HCT116 (cell line): ENCODE measurements at regions not wholly inside any gene's neighbourhood (a gene's known extent, or its start where the extent isn't known, plus 50 kb on each side); places are given as distances from the start of the nearest gene placed in this dataset.

Experiments used
- ATAC-seq: fragments of 200-7000 bp; cut with Tn5 transposase; 2 replicates; pipeline ENCODE4 v1.9.1; 2020; ENCODE audit warnings: mild to moderate bottlenecking, moderate library complexity
- BruUV-seq: library from RNA; stranded (reverse); fragments of 400-500 nt; replicated peaks from 2 replicates; lab custom pipeline; 2021; lab: Mats Ljungman, UMichigan
- CTCF ChIA-PET: fragments of 300-600 bp; sonication (Branson Sonifier 250); formaldehyde crosslinking; loops from one replicate; lab custom pipeline; 2021; ENCODE audit warnings: antibody characterized with exemption; lab: Charles Lee
- POLR2A ChIA-PET: fragments of 300-600, 350-600 bp; sonication (Branson Sonifier 250); formaldehyde crosslinking; loops from one replicate; lab custom pipeline; 2021; ENCODE audit warnings: antibody characterized with exemption; lab: Charles Lee
- RAD21 ChIA-PET, 2 experiments: fragments of 300-600 bp; sonication (Branson Sonifier 250); formaldehyde crosslinking; loops; one replicate each; lab custom pipeline; 2023; ENCODE audit warnings: low total read pairs in 2 of 2; ENCODE audit not compliant: uncharacterized antibody in 2 of 2, unreplicated experiment in 2 of 2, low non-redundant PET in 1 of 2; lab: Charles Lee
- DNase-seq: peaks from one replicate; pipeline ENCODE4 v3.0.0-alpha.2; 2010; ENCODE audit warnings: low read depth, low spot score
- H2AFZ ChIP-seq: fragments of 200-600 bp; shearing (Covaris generic), sonication (generic); 2 replicates; pipeline ENCODE4 v1.6.1; 2017; ENCODE audit warnings: low read depth, mixed run types, mixed read lengths, antibody characterized with exemption, low read length; ENCODE audit not compliant: poor library complexity, severe bottlenecking
- H3K27ac ChIP-seq: 2 replicates; pipeline ENCODE4 v1.5.1; 2012; ENCODE audit warnings: low read depth, low read length
- H3K27me3 ChIP-seq: fragments of 200-600 bp; sonication (generic); 2 replicates; pipeline ENCODE4 v1.6.1; 2016; ENCODE audit warnings: mixed run types, low read length, mixed read lengths; ENCODE audit not compliant: insufficient read depth
- H3K36me3 ChIP-seq, 2 experiments: fragments of 200-500 bp in 1 of 2; fragments of 200-600 bp in 1 of 2; sonication (Bioruptor generic) in 1 of 2; sonication (generic) in 1 of 2; 2 replicates each; pipeline versions ENCODE4 v1.5.1 to v1.6.1; 2014 to 2016; ENCODE audit warnings: low read length in 2 of 2, inconsistent platforms in 1 of 2, mixed read lengths in 1 of 2, mixed run types in 1 of 2; ENCODE audit not compliant: insufficient read depth in 2 of 2, control insufficient read depth in 1 of 2
- H3K4me1 ChIP-seq, 2 experiments: fragments of 200-600 bp in 1 of 2; sonication (generic) in 1 of 2; 2 replicates each; pipeline versions ENCODE4 v1.5.1 to v1.6.1; 2012 to 2017; ENCODE audit warnings: low read length in 2 of 2, inconsistent platforms in 1 of 2, mild to moderate bottlenecking in 1 of 2, mixed read lengths in 1 of 2, mixed run types in 1 of 2, moderate library complexity in 1 of 2; ENCODE audit not compliant: insufficient read depth in 2 of 2, control insufficient read depth in 1 of 2
- H3K4me2 ChIP-seq: fragments of 200-600 bp; sonication (generic); 2 replicates; pipeline ENCODE4 v1.6.1; 2017; ENCODE audit warnings: mixed run types, low read length, mixed read lengths
- H3K4me3 ChIP-seq, 2 experiments: fragments of 200-600 bp in 1 of 2; sonication (generic) in 1 of 2; replicated peaks in 1 of 2; 2 replicates each; pipeline ENCODE4 v1.5.1; 2011 to 2016; ENCODE audit warnings: low read length in 2 of 2, control low read depth in 1 of 2, low read depth in 1 of 2, mild to moderate bottlenecking in 1 of 2, mixed read lengths in 1 of 2, mixed run types in 1 of 2
- H3K79me2 ChIP-seq: fragments of 200-600 bp; sonication (generic); 2 replicates; pipeline ENCODE4 v1.6.1; 2017; ENCODE audit warnings: mild to moderate bottlenecking, mixed run types, low read length, moderate library complexity, mixed read lengths; ENCODE audit not compliant: insufficient read depth
- H3K9ac ChIP-seq: fragments of 200-600 bp; sonication (generic); 2 replicates; pipeline ENCODE4 v1.6.1; 2016; ENCODE audit warnings: low read length, mixed read lengths
- H3K9me2 ChIP-seq: fragments of 200-600 bp; sonication (generic), shearing (Covaris generic); 2 replicates; pipeline ENCODE4 v1.6.1; 2017; ENCODE audit warnings: mixed run types, mild to moderate bottlenecking, moderate library complexity; ENCODE audit not compliant: insufficient read depth
- H3K9me3 ChIP-seq, 2 experiments: fragments of 200-500 bp in 1 of 2; fragments of 200-600 bp in 1 of 2; sonication (Bioruptor generic) in 1 of 2; sonication (generic) in 1 of 2; 2 replicates each; pipeline ENCODE4 v1.6.1; 2014 to 2017; ENCODE audit warnings: low read length in 2 of 2, mixed read lengths in 2 of 2, inconsistent platforms in 1 of 2, low read depth in 1 of 2, mild to moderate bottlenecking in 1 of 2, mixed run types in 1 of 2, moderate library complexity in 1 of 2; ENCODE audit not compliant: control insufficient read depth in 1 of 2, insufficient read depth in 1 of 2
- H4K20me1 ChIP-seq: fragments of 200-600 bp; sonication (generic), shearing (Covaris generic); 2 replicates; pipeline ENCODE4 v1.6.1; 2017; ENCODE audit warnings: mixed run types, mild to moderate bottlenecking, moderate library complexity; ENCODE audit not compliant: insufficient read depth
- ATF3 ChIP-seq: IDR thresholded peaks from 2 replicates; pipeline ENCODE4 v1.6.1; 2012
- CBX3 ChIP-seq: IDR thresholded peaks from 2 replicates; pipeline ENCODE4 v1.6.1; 2012; ENCODE audit warnings: low read depth
- CEBPB ChIP-seq: IDR thresholded peaks from 2 replicates; pipeline ENCODE4 v1.6.1; 2012; ENCODE audit warnings: low read depth
- CTCF ChIP-seq, 3 experiments: fragments of 200-600 bp in 1 of 3; sonication (generic) in 1 of 3; IDR thresholded peaks in 2 of 3; conservative IDR thresholded peaks in 1 of 3; 2 replicates each; pipeline ENCODE4 v1.5.1; 2012 to 2017; ENCODE audit warnings: low read depth in 2 of 3, low read length in 2 of 3, antibody characterized with exemption in 1 of 3, borderline replicate concordance in 1 of 3, control low read depth in 1 of 3, mild to moderate bottlenecking in 1 of 3, mixed read lengths in 1 of 3, mixed run types in 1 of 3, moderate library complexity in 1 of 3; ENCODE audit not compliant: insufficient read depth in 1 of 3
- EGR1 ChIP-seq: IDR thresholded peaks from 2 replicates; pipeline ENCODE4 v1.6.1; 2012; ENCODE audit warnings: low read depth
- EZH2 ChIP-seq: fragments of 200-600 bp; sonication (generic); IDR thresholded peaks from 2 replicates; pipeline ENCODE4 v1.6.1; 2017; ENCODE audit warnings: antibody characterized with exemption, mixed run types
- EZH2phosphoT487 ChIP-seq: fragments of 200-600 bp; IDR thresholded peaks from 2 replicates; pipeline ENCODE4 v1.6.1; 2018; ENCODE audit warnings: antibody characterized with exemption, borderline replicate concordance
- POLR2A ChIP-seq: IDR thresholded peaks from 2 replicates; pipeline ENCODE4 v1.7.0; 2011; ENCODE audit warnings: borderline replicate concordance; ENCODE audit not compliant: insufficient read depth, insufficient read length; ENCODE audit errors: extremely low read depth
- POLR2AphosphoS5 ChIP-seq: IDR thresholded peaks from 2 replicates; pipeline ENCODE4 v1.6.1; 2011; ENCODE audit warnings: mild to moderate bottlenecking, low read depth, low read length, moderate library complexity
- RAD21 ChIP-seq: IDR thresholded peaks from 2 replicates; pipeline ENCODE4 v1.6.1; 2012; ENCODE audit warnings: low read depth, mild to moderate bottlenecking
- REST ChIP-seq: IDR thresholded peaks from 2 replicates; pipeline ENCODE4 v1.6.1; 2012; ENCODE audit warnings: low read depth
- SIN3A ChIP-seq: IDR thresholded peaks from 2 replicates; pipeline ENCODE4 v1.6.1; 2012; ENCODE audit warnings: low read depth
- SP1 ChIP-seq: IDR thresholded peaks from 2 replicates; pipeline ENCODE4 v1.6.1; 2012; ENCODE audit warnings: low read depth
- SRF ChIP-seq: IDR thresholded peaks from 2 replicates; pipeline ENCODE4 v1.6.1; 2012; ENCODE audit warnings: low read depth
- TCF7L2 ChIP-seq: IDR thresholded peaks from 2 replicates; pipeline ENCODE4 v1.7.0; 2011; ENCODE audit warnings: borderline replicate concordance, inconsistent platforms; ENCODE audit not compliant: insufficient read depth, insufficient read length; ENCODE audit errors: extremely low read depth
- YY1 ChIP-seq: IDR thresholded peaks from 2 replicates; pipeline ENCODE4 v1.6.1; 2011; ENCODE audit warnings: low read length, low read depth, moderate library complexity, mild to moderate bottlenecking; ENCODE audit not compliant: insufficient replicate concordance; ENCODE audit errors: extremely low read depth
- ZBTB33 ChIP-seq: IDR thresholded peaks from 2 replicates; pipeline ENCODE4 v1.6.1; 2011; ENCODE audit warnings: mild to moderate bottlenecking, low read length, moderate library complexity; ENCODE audit not compliant: insufficient replicate concordance; ENCODE audit errors: extremely low read depth
- ZFX ChIP-seq: fragments of 450-650 bp; IDR thresholded peaks from 2 replicates; pipeline ENCODE4 v1.6.1; 2017
- ZNF274 ChIP-seq: fragments of 200-500 bp; sonication (Bioruptor generic); IDR thresholded peaks from 2 replicates; pipeline ENCODE4 v1.6.1; 2014; ENCODE audit warnings: mild to moderate bottlenecking, low read depth, low read length, inconsistent platforms
- intact Hi-C: fragments of 100-400 bp; cut with micrococcal nuclease; formaldehyde crosslinking; loops from 2 replicates; pipeline ENCODE4 v1.10.0; 2022

- no peaks in the 10 kb centered on the region for H3K9me3 ChIP-seq
- TF ChIP-seq SIN3A (no peak), CEBPB (no peak), EZH2 (no peak), CBX3 (no peak), POLR2A (no peak), RAD21 (no peak), EZH2phosphoT487 (no peak), ZNF274 (no peak), YY1 (no peak), SP1 (no peak), TCF7L2 (no peak), REST (no peak), EGR1 (no peak), ZBTB33 (no peak), SRF (no peak), ATF3 (no peak), CTCF (IDR thresholded peaks at IDR 0.05 in 2 of 3, conservative IDR thresholded peaks at IDR 0.05 in 1 of 3; ENCODE audit: borderline replicate concordance in 1 of 3, insufficient read depth in 1 of 3, low read depth in 2 of 3, low read length in 2 of 3) (no peak), POLR2AphosphoS5 (no peak), ZFX (no peak)
- no TSS peak for BruUV-seq
- RAD21 ChIA-PET: no interaction called here
- no peaks in the 10 kb centered on the region for H3K4me1 ChIP-seq
- no peaks in the 10 kb centered on the region for H3K9me2 ChIP-seq
- H4K20me1 ChIP-seq: no peaks in the 10 kb centered on the region
- ATAC-seq: no peak
- no peak overlapping the region for H3K4me2 ChIP-seq
- no peaks in the 10 kb centered on the region for H3K79me2 ChIP-seq
- H3K27me3 ChIP-seq: peaks cover 71% of the 10 kb centered on the region
- no peak overlapping the region for H3K27ac ChIP-seq
- intact Hi-C loops: no loop called here
- no peak overlapping the region for H3K4me3 ChIP-seq
- CTCF ChIA-PET: interaction anchor here (1.3 kb wide), 1 partner anchor 66 kb away, joined by 3 read pairs; no protein-coding TSS in a partner anchor
- H3K9ac ChIP-seq: no peak overlapping the region
- no peaks in the 10 kb centered on the region for H3K36me3 ChIP-seq
- H2AFZ ChIP-seq: no peak overlapping the region
- no peak for DNase-seq
- POLR2A ChIA-PET: no interaction called here
These were observed 70.4 kb downstream of the TMEM100 start for GRCh38 chr17:55652114-55652823.
